Liver (tissue), 8 donors: ENCODE measurements at regions not wholly inside any gene's neighbourhood (a gene's known extent, or its start where the extent isn't known, plus 50 kb on each side); places are given as distances from the start of the nearest gene placed in this dataset.

Source experiments
- DNase-seq: peaks from one replicate; pipeline ENCODE4 v3.0.0-alpha.2; 2017; ENCODE audit warnings: low spot score
- H3K27ac ChIP-seq, 2 donors: one replicate each; pipeline ENCODE4 v1.7.0; 2013; ENCODE audit warnings: inconsistent platforms in 2 of 2, low read length in 2 of 2, control low read depth in 1 of 2, low read depth in 1 of 2, mild to moderate bottlenecking in 1 of 2
- H3K27me3 ChIP-seq, 4 donors: one replicate each; pipeline versions ENCODE4 v1.6.1 to v1.7.0; 2013; ENCODE audit warnings: low read length in 3 of 4, inconsistent platforms in 1 of 4, mild to moderate bottlenecking in 1 of 4, moderate library complexity in 1 of 4; ENCODE audit not compliant: control insufficient read depth in 4 of 4, insufficient read depth in 4 of 4
- H3K36me3 ChIP-seq, 4 donors: one replicate each; pipeline versions ENCODE4 v1.6.1 to v1.7.0; 2013; ENCODE audit warnings: low read length in 3 of 4, mild to moderate bottlenecking in 3 of 4, low read depth in 1 of 4, moderate library complexity in 1 of 4; ENCODE audit not compliant: control insufficient read depth in 4 of 4, insufficient read depth in 3 of 4
- H3K4me1 ChIP-seq, 4 donors: one replicate each; pipeline versions ENCODE4 v1.6.1 to v1.7.0; 2013; ENCODE audit warnings: low read length in 3 of 4, mild to moderate bottlenecking in 3 of 4, moderate library complexity in 1 of 4; ENCODE audit not compliant: control insufficient read depth in 4 of 4, insufficient read depth in 4 of 4
- H3K4me3 ChIP-seq, 3 donors: one replicate each; pipeline versions ENCODE4 v1.6.1 to v1.7.0; 2013; ENCODE audit warnings: low read length in 3 of 3, control low read depth in 1 of 3, low read depth in 1 of 3, mild to moderate bottlenecking in 1 of 3
- H3K9ac ChIP-seq, 2 donors: one replicate each; pipeline ENCODE4 v1.7.0; 2013; ENCODE audit warnings: low read length in 2 of 2, mild to moderate bottlenecking in 2 of 2, moderate library complexity in 2 of 2, control low read depth in 1 of 2, low read depth in 1 of 2
- H3K9me3 ChIP-seq, 4 donors: one replicate each; pipeline versions ENCODE4 v1.6.1 to v1.7.0; 2013; ENCODE audit warnings: low read length in 3 of 4; ENCODE audit not compliant: control insufficient read depth in 4 of 4
- ATF3 ChIP-seq: IDR thresholded peaks from 2 replicates; pipeline ENCODE4 v1.6.1; 2016; ENCODE audit warnings: antibody characterized with exemption
- EGR1 ChIP-seq, 2 donors: IDR thresholded peaks; 2 replicates each; pipeline ENCODE4 v1.6.1; 2016 to 2018; ENCODE audit warnings: antibody characterized with exemption in 2 of 2, low read depth in 2 of 2
- GABPA ChIP-seq, 2 donors: IDR thresholded peaks in 1 of 2; conservative IDR thresholded peaks in 1 of 2; 2 replicates each; pipeline ENCODE4 v1.6.1; 2016; ENCODE audit warnings: antibody characterized with exemption in 2 of 2, mild to moderate bottlenecking in 1 of 2, moderate library complexity in 1 of 2
- JUND ChIP-seq, 2 donors: IDR thresholded peaks; 2 replicates each; pipeline ENCODE4 v1.6.1; 2016; ENCODE audit warnings: antibody characterized with exemption in 2 of 2
- NR2F2 ChIP-seq: IDR thresholded peaks from 2 replicates; pipeline ENCODE4 v1.6.1; 2016; ENCODE audit warnings: antibody characterized with exemption
- RXRA ChIP-seq, 2 donors: IDR thresholded peaks; 2 replicates each; pipeline ENCODE4 v1.6.1; 2017 to 2018; ENCODE audit warnings: antibody characterized with exemption in 2 of 2, mild to moderate bottlenecking in 1 of 2
- TAF1 ChIP-seq: conservative IDR thresholded peaks from 2 replicates; pipeline ENCODE4 v1.6.1; 2016; ENCODE audit warnings: antibody characterized with exemption, mild to moderate bottlenecking
- ZBTB33 ChIP-seq: IDR thresholded peaks from 2 replicates; pipeline ENCODE4 v1.6.1; 2016; ENCODE audit warnings: antibody characterized with exemption
- WGBS: extraction: QIAGEN DNeasy Blood & Tissue Kit; methylation state at CpG from one replicate; pipeline ENCODE4 v1.1.7; 2013; 5-methylcytosine and 5-hydroxymethylcytosine counted together
- TF ChIP-seq, protein P1 (sequence below): IDR thresholded peaks from 2 replicates; pipeline ENCODE4 v1.6.1; 2016; ENCODE audit warnings: antibody characterized with exemption, mild to moderate bottlenecking
- TF ChIP-seq, protein P2 (sequence below): fragments of 150-350 bp; IDR thresholded peaks from 2 replicates; pipeline ENCODE4 v1.5.1; 2017; ENCODE audit warnings: improper control_type of control experiment, low read depth, low read length; ENCODE audit not compliant: missing input control
- TF ChIP-seq, protein P3 (sequence below): IDR thresholded peaks from 2 replicates; pipeline ENCODE4 v1.6.1; 2016; ENCODE audit warnings: antibody characterized with exemption
- donor health status: healthy.
- donor health status: healthy.
- donor health status: healthy.
- donor health status: healthy.
- donor health status: healthy.

DNA sequence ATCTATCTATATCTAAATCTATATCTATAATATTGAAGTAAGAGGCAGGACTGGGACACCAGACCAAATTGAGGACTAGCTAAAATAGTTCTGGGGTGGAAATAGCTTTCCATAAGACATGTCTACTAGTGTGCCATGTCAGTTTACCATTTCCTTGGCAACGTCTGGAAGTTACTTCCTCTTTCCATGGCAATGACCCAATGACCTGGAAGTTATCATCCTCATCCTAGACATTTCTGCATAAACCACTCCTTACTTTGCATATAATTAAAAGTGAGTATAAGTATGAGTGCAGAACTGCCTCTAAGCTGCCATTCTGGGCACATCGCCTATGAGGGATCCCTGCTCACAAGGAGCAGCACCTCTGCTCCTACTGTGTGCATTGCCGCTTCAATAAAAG lies 734.0 kb upstream of the GCFC2 start:
- Histone ChIP-seq H3K27me3 (no peaks in the 10 kb centered on the region), H3K4me1 (no peaks in the 10 kb centered on the region), H3K4me3 (no peak overlapping the region), H3K9ac (no peak overlapping the region), H3K9me3 (no peaks in the 10 kb centered on the region), H3K27ac (no peak overlapping the region), H3K36me3 (no peaks in the 10 kb centered on the region)
- TF ChIP-seq ATF3: no peak
- no peak for TF ChIP-seq TAF1
- TF ChIP-seq ZBTB33: no peak
- no peak for TF ChIP-seq RXRA (IDR thresholded peaks at IDR 0.05)
- 80% methylated on average over 3 of the region's 3 CpGs for WGBS
- no peak for DNase-seq

DNA sequence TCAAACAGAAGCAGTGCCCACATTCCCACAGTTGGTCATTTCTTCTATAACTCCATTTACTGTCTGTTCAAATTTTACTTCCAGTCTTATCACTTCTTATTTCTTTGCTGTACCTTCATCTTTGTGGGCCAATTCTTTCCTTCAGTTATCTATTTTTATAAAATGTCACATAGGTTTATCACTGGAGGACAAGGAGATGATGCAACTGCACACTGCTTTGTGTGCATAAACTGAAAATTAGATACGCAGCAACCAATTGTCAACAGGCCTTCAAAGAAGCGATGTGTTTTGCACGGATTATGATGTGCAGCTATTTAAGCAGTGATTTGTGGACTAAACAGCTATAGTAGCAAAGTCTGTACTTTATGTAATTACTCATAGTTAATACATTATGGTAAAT lies 726.8 kb upstream of the GCFC2 start:
- Histone ChIP-seq H3K9ac (no peak overlapping the region), H3K4me1 (no peaks in the 10 kb centered on the region), H3K27ac (no peak overlapping the region), H3K27me3 (no peaks in the 10 kb centered on the region), H3K4me3 (no peak overlapping the region), H3K9me3 (no peaks in the 10 kb centered on the region), H3K36me3 (no peaks in the 10 kb centered on the region)
- no peak for DNase-seq
- TF ChIP-seq JUND (IDR thresholded peaks at IDR 0.05) (no peak), GABPA (IDR thresholded peaks at IDR 0.05 in 1 of 2, conservative IDR thresholded peaks at IDR 0.05 in 1 of 2) (no peak), TAF1 (no peak)
- TF ChIP-seq, protein P1, sequence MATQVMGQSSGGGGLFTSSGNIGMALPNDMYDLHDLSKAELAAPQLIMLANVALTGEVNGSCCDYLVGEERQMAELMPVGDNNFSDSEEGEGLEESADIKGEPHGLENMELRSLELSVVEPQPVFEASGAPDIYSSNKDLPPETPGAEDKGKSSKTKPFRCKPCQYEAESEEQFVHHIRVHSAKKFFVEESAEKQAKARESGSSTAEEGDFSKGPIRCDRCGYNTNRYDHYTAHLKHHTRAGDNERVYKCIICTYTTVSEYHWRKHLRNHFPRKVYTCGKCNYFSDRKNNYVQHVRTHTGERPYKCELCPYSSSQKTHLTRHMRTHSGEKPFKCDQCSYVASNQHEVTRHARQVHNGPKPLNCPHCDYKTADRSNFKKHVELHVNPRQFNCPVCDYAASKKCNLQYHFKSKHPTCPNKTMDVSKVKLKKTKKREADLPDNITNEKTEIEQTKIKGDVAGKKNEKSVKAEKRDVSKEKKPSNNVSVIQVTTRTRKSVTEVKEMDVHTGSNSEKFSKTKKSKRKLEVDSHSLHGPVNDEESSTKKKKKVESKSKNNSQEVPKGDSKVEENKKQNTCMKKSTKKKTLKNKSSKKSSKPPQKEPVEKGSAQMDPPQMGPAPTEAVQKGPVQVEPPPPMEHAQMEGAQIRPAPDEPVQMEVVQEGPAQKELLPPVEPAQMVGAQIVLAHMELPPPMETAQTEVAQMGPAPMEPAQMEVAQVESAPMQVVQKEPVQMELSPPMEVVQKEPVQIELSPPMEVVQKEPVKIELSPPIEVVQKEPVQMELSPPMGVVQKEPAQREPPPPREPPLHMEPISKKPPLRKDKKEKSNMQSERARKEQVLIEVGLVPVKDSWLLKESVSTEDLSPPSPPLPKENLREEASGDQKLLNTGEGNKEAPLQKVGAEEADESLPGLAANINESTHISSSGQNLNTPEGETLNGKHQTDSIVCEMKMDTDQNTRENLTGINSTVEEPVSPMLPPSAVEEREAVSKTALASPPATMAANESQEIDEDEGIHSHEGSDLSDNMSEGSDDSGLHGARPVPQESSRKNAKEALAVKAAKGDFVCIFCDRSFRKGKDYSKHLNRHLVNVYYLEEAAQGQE: no peak
- TF ChIP-seq, protein P2, sequence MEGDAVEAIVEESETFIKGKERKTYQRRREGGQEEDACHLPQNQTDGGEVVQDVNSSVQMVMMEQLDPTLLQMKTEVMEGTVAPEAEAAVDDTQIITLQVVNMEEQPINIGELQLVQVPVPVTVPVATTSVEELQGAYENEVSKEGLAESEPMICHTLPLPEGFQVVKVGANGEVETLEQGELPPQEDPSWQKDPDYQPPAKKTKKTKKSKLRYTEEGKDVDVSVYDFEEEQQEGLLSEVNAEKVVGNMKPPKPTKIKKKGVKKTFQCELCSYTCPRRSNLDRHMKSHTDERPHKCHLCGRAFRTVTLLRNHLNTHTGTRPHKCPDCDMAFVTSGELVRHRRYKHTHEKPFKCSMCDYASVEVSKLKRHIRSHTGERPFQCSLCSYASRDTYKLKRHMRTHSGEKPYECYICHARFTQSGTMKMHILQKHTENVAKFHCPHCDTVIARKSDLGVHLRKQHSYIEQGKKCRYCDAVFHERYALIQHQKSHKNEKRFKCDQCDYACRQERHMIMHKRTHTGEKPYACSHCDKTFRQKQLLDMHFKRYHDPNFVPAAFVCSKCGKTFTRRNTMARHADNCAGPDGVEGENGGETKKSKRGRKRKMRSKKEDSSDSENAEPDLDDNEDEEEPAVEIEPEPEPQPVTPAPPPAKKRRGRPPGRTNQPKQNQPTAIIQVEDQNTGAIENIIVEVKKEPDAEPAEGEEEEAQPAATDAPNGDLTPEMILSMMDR: no peak
- whole genome bisulfite sequencing: 86% methylated on average over 3 of the region's 3 CpGs

DNA sequence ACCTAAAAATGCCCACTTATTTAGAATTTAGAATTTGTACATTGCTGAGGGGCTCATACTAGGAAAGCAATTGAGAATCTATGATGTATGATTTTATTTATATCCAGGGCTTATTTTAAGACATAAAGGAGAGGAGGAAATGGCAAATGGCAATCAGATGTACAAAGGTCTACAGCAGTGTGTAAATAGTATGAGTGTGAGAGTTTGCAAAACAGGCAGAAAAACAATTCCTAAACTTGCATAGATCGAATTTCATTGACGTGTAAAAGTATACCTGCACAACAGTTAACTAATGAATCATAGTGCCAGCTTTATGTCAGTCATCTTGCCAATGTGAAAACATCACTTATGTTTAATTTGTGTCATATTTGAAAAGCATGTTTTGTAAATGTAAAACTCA lies 718.7 kb upstream of the GCFC2 start:
- H3K36me3 ChIP-seq: no peaks in the 10 kb centered on the region
- no peak overlapping the region for H3K9ac ChIP-seq
- peaks cover 0 to 4% (median 0%) of the 10 kb centered on the region in 4 donors for H3K4me1 ChIP-seq
- no peaks in the 10 kb centered on the region for H3K9me3 ChIP-seq
- DNase-seq: no peak
- no peaks in the 10 kb centered on the region for H3K27me3 ChIP-seq
- H3K4me3 ChIP-seq: no peak overlapping the region
- H3K27ac ChIP-seq: no peak overlapping the region
- WGBS: 30% methylated on average over 2 of the region's 2 CpGs
- TF ChIP-seq NR2F2: no peak
- no peak for TF ChIP-seq EGR1 (IDR thresholded peaks at IDR 0.05; ENCODE audit: low read depth in 2 of 2)
- TF ChIP-seq, protein P3, sequence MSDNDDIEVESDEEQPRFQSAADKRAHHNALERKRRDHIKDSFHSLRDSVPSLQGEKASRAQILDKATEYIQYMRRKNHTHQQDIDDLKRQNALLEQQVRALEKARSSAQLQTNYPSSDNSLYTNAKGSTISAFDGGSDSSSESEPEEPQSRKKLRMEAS: no peak
- TF ChIP-seq GABPA (IDR thresholded peaks at IDR 0.05 in 1 of 2, conservative IDR thresholded peaks at IDR 0.05 in 1 of 2): no peak
